GM12878 (cell line): ENCODE measurements at regions not wholly inside any gene's neighbourhood (a gene's known extent, or its start where the extent isn't known, plus 50 kb on each side); places are given as distances from the start of the nearest gene placed in this dataset.

Source experiments
- BRCA1 ChIP-seq: IDR thresholded peaks from 2 replicates; pipeline ENCODE4 v1.6.1; 2011; ENCODE audit warnings: low read depth, low read length, improper control_type of control experiment
- CTCF ChIP-seq, 3 experiments: IDR thresholded peaks in 2 of 3; conservative IDR thresholded peaks in 1 of 3; 2 replicates each; pipeline ENCODE4 v1.5.1; 2011; ENCODE audit warnings: low read depth in 3 of 3, low read length in 3 of 3, mild to moderate bottlenecking in 3 of 3, control low read depth in 2 of 3, moderate library complexity in 2 of 3, inconsistent platforms in 1 of 3, mixed read lengths in 1 of 3; ENCODE audit not compliant: control insufficient read depth in 2 of 3, insufficient read depth in 1 of 3; ENCODE audit errors: extremely low read depth in 1 of 3
- EZH2 ChIP-seq: IDR thresholded peaks from 2 replicates; pipeline ENCODE4 v1.6.1; 2012; ENCODE audit warnings: low read depth, mild to moderate bottlenecking, control low read depth, inconsistent platforms, low read length, borderline replicate concordance; ENCODE audit not compliant: control insufficient read depth
- JUND ChIP-seq: IDR thresholded peaks from 2 replicates; pipeline ENCODE4 v1.6.1; 2012; ENCODE audit warnings: low read depth, mild to moderate bottlenecking, low read length, improper control_type of control experiment, moderate library complexity
- MYB ChIP-seq: fragments of 150-350 bp; IDR thresholded peaks from 2 replicates; pipeline ENCODE4 v1.6.1; 2014; ENCODE audit warnings: mild to moderate bottlenecking, low read depth, low read length, borderline replicate concordance
- POLR2A ChIP-seq: IDR thresholded peaks from 2 replicates; pipeline ENCODE4 v1.6.1; 2011; ENCODE audit warnings: low read depth, mild to moderate bottlenecking, low read length
- POLR2AphosphoS2 ChIP-seq: IDR thresholded peaks from 2 replicates; pipeline ENCODE4 v1.6.1; 2011; ENCODE audit warnings: low read depth, mild to moderate bottlenecking, low read length, improper control_type of control experiment, moderate library complexity
- SUZ12 ChIP-seq: fragments of 200-600 bp; sonication (generic); IDR thresholded peaks from one replicate; pipeline ENCODE4 v1.6.1; 2018; ENCODE audit warnings: antibody characterized with exemption, mild to moderate bottlenecking; ENCODE audit not compliant: unreplicated experiment
- TAF1 ChIP-seq: IDR thresholded peaks from 2 replicates; pipeline ENCODE4 v1.6.1; 2011; ENCODE audit warnings: mild to moderate bottlenecking, low read depth, low read length, borderline replicate concordance
- TCF12 ChIP-seq: IDR thresholded peaks from 2 replicates; pipeline ENCODE4 v1.6.1; 2011; ENCODE audit warnings: low read depth, mild to moderate bottlenecking, low read length
- TF ChIP-seq, protein P1 (sequence below): IDR thresholded peaks from 2 replicates; pipeline ENCODE4 v1.6.1; 2012; ENCODE audit warnings: low read depth, low read length, improper control_type of control experiment
- TF ChIP-seq, protein P2 (sequence below): fragments of 450-650 bp; IDR thresholded peaks from 2 replicates; pipeline ENCODE4 v1.6.1; 2017; ENCODE audit warnings: mild to moderate bottlenecking, low read depth, inconsistent platforms; ENCODE audit not compliant: poor library complexity, severe bottlenecking

DNA sequence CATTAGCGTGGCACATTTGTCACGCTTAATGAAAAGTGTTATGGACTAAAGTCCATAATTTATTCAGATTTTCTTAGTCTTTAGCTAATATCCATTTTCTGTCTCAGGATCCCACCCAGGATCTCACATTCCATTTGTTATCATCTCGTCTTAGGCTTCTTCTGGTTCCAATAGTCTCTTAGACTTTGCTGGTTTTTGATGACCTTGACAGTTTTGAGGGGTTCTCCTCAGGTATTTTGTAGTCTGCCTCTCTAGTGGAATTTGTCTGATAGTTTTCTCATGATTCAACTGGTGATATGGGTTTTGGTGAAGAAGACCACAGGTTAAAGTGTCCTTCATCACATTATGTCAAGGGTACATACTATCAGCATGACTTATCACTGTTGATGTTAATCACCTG, 66.0 kb upstream of the GPR26 start:
- TF ChIP-seq CTCF (IDR thresholded peaks at IDR 0.05 in 2 of 3, conservative IDR thresholded peaks at IDR 0.05 in 1 of 3; ENCODE audit: control insufficient read depth in 2 of 3, extremely low read depth in 1 of 3, insufficient read depth in 1 of 3, low read depth in 3 of 3, low read length in 3 of 3) (no peak), TCF12 (no peak), MYB (no peak), JUND (no peak), EZH2 (no peak), TAF1 (no peak), BRCA1 (no peak), POLR2A (no peak), SUZ12 (no peak), POLR2AphosphoS2 (no peak)
- TF ChIP-seq, protein P1, sequence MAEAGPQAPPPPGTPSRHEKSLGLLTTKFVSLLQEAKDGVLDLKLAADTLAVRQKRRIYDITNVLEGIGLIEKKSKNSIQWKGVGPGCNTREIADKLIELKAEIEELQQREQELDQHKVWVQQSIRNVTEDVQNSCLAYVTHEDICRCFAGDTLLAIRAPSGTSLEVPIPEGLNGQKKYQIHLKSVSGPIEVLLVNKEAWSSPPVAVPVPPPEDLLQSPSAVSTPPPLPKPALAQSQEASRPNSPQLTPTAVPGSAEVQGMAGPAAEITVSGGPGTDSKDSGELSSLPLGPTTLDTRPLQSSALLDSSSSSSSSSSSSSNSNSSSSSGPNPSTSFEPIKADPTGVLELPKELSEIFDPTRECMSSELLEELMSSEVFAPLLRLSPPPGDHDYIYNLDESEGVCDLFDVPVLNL: no peak
- TF ChIP-seq, protein P2, sequence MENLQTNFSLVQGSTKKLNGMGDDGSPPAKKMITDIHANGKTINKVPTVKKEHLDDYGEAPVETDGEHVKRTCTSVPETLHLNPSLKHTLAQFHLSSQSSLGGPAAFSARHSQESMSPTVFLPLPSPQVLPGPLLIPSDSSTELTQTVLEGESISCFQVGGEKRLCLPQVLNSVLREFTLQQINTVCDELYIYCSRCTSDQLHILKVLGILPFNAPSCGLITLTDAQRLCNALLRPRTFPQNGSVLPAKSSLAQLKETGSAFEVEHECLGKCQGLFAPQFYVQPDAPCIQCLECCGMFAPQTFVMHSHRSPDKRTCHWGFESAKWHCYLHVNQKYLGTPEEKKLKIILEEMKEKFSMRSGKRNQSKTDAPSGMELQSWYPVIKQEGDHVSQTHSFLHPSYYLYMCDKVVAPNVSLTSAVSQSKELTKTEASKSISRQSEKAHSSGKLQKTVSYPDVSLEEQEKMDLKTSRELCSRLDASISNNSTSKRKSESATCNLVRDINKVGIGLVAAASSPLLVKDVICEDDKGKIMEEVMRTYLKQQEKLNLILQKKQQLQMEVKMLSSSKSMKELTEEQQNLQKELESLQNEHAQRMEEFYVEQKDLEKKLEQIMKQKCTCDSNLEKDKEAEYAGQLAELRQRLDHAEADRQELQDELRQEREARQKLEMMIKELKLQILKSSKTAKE: no peak
